ENCODE measurements at regions not wholly inside any gene's neighbourhood (a gene's known extent, or its start where the extent isn't known, plus 50 kb on each side); places are given as distances from the start of the nearest gene placed in this dataset.

DNA sequence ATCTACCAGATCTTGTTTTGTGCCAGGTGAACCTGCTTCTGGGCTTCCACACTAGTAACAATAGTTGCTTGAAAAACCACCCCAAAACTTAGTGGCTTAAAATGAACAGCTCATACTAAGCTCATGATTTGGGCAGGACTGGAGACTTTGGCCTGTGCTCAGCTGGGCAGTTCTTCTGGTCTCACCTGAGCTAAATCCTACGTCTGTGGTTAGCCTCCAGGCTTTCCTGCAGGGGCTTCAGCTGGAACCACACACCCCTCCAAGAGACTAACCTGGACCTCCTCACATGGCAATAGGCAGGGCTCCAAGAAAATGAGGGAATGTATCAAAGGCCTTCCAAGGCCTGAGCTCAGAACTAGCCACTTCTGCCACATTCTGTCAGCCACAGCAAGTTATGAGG lies 144.1 kb downstream of the CD8B2 start:
- DNase-seq = no peak

DNA sequence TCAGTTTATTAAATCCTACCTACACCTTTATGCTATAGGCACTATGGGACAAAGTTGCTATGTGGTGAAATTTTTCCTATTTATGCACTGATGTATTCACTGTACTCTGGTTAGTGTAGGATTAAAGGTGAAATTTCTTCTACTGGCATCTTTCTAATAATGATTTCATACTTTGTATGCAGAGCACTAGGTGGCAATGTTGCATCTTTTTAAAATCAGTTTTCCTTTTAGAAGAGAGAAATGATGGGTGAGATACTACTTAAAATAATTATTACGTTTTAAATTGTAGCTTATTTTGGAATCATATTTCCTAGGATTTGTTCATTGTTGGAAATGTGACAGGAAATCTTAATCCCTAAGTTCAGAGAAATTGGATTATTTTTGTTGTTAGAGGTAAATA lies 150.9 kb downstream of the CD8B2 start:
- DNase-seq = no peak

DNA sequence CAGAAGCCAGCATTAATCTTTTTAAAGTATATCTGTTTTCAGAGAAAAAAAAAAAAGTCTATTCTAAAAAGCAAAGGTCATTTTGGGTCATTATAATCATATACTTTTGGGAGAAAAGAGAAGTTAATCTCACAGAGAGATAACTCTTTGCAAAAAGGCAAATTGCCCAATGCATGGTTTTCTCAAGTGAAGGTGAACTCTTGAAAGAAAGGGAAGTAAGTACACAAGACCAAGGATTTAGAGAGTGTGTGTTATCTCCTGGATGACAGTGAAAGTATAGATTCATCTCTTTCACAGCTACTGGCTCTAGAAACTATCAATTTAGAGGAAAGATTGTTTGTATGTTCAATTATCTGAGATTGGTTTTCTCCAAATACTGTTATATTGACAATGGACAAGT lies 151.4 kb downstream of the CD8B2 start:
- no peak for DNase-seq

DNA sequence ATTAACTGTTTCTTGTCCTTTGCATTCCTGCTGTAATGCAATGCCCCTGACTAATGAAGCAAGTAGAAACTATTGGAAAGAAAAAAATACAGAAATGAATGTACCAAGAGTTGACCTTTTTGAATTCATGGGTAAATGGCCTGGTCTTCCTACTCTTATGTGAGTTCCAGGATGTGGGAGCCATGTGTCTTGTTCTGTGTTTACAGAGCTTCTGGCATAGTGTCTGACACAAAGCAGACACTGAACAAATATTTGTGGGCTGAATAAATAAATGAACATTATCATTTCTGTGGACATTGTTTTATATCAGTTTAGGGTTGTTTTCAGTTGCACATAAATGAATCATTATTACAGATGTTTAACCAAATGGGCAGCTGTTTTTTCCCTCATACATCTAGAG lies 155.5 kb downstream of the CD8B2 start:
- no peak for DNase-seq

DNA sequence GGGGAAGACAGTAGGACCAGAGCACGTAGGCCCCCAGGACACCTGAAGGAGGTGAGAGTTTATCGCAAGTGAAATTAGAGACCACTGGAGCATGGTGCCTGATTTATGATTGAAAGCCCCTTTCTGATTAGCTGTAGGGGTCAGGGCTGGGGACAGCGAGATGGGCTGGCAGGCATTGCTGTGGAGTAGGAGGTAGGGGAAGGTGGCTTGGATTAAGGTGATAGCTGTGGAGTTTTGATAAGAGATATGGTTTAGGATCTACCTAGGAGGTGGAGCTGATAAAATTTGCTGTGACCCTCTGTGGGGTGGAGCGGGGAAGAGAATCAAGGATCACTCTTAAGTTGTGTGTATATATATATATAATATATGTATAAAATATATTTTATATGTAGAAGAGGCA lies 157.5 kb downstream of the CD8B2 start:
- DNase-seq = no peak

DNA sequence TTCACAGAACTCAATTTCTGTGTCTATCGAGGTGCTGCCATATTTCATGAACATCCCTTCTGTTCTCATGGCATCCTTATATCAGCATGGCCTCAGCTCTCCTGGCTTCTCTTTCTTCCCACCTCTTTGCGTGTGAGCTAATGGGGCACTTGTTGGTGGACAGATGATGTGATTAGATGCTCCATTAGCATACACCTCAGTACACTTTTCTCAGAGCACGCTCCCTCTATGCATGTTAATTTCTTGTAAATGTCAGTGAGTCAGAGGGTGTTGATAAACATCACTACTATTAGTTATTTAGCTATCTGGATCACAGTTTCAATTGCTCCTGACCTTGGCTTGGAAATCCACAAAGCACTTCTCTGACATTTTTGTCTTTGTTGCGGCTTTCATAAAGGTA lies 159.4 kb downstream of the CD8B2 start:
- DNase-seq = no peak

DNA sequence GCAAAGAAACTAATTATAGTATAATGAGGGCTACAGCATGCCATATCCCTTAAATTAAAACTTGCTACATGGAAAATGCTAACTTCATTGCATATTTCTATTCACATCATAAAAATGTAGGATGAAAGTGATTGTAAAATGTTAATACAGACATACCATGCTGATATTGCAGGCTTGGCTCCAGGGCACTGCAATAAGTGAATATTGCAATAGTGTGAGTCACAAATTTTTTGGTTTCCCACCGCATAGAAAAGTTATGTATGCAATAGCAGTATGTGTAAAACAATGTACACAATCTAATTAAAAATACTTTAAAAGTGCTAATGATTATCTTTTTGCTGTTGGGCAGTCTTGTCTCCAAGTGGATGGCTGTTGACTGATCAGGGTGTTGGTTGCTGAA lies 162.1 kb downstream of the CD8B2 start:
- DNase-seq = no peak

DNA sequence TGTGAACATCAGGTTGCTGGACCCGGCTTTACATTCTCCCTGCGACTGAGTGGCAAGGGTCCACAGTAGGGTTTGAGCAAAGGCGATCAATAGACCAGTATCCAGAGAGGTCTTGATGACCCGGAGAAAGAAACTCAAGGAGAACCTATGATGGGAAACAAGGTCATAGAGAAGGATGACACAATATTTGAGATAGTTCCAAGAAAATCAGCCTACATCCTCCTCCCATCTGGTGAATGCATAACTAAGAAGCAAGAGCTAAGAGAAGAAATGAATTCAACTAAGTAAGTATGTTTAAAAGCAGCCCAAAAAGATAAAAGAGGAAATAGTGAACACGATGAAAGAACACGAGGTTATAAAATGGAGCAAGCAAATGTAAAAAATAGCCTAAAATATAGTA lies 166.3 kb downstream of the CD8B2 start:
- DNase-seq = no peak

DNA sequence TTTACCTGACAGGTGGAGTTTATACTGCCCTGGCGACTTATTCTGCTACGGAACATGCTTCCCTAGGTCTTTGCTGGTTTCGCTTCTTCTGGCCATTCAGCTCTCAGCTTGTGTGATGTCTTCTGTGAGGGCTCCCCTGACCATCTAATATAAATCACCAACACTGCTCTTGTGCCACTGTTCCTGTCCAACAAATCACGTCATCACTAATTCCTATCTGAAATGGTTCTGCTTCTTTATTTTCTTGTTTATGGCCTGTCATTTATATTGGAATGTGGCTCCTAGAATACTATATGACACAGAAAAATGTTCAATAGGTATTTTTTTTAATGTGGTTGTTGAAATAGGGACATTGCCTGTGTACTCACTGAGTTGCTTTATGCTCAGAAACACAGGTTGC lies 171.5 kb downstream of the CD8B2 start:
- DNase-seq = no peak

DNA sequence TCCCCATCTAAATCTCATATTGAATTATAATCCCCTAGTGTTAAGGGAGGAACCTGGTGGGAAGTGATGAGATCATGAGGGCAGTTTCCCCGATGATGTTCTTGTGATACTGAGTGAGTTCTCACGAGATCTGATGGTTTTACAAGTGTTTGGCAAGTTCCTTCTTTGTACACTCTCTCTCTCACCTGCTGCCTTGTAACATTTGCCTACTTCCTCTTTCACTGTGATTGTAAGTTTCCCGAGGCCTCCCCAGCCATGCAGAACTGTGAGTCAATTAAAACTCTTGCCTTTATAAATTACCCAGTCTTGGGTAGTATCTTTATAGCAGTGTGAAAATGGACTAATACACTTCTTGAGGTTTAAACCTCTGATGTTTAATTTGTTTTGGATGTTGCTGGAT lies 177.5 kb downstream of the CD8B2 start:
- DNase-seq = no peak

DNA sequence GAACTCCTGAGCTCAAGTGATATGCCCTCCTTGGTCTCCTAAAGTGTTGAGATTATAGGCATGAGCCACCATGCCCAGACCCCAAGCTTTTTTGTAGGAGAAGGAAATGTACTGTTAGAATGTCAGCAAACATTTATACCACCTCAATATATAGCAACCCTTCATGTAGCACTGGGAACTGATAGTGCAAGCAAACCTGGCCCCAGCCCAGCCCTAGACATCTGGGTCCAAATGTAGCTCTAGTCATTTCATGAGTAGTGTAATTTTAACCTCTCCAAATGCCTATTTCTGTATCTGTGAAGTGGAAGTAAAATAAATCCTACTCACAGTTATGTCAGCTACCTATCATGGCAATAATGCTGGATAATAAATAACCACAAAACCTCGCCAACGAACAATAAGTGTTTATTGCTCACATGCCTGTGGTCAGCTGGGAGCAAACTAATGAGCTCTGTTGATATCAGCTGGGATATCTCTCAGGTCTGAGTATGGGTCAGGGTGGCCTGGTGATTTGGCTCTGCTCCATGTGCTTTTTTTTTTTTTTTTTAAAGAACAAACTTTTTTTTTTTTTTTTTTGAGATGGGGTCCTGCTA lies 180.4 kb downstream of the CD8B2 start:
- DNase-seq = no peak

DNA sequence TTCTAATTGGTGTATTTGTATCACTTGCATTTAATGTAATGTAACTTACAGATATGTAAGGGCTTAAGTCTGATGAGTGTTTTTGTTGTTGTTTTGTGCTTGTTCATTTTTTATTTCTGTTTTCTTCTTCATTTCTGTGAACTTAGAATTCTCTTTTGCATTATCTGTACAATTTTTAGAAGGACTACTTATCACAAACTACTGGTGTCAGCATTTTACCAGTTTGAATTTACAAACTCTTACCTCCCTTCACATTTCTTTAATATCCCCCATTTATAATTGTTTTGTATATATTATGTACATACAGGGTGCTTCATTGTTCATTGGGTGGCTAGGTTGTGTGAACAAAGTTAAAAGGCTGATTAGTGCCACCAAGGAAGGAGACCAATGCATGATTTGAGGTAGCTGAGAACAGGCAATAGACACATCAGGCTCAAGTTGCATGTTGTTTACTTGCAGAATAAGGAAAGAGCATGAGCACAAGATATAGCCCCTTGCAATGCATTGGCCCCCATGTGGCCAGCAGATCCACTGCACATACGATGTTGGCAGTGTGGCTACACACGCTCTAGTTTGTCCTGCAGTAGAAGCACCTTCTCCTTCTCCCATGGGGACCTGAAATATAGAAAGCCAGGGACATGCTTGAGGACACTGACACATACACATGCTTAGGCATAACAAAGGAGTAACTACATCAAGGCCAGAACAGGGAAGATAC lies 198.2 kb downstream of the CD8B2 start:
- no peak for DNase-seq

DNA sequence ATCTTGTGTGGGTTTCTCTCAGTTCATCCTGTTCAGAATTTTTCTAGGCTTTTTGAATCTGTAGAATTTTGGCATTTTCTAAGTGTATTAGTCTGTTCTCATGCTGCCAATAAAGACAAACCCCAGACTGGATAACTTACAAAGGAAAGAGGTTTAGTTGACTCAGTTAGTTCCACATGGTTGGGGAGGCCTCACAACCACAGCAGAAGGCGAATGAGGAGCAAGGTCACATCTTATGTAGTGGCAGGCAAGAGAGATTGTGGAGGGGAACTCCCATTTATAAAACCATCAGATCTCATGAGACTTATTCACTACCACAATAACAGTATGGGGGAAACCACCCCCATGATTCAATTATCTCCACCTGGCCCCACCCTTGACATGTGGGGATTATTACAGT lies 199.2 kb downstream of the ST6GAL2 start:
- DNase-seq = no peak

DNA sequence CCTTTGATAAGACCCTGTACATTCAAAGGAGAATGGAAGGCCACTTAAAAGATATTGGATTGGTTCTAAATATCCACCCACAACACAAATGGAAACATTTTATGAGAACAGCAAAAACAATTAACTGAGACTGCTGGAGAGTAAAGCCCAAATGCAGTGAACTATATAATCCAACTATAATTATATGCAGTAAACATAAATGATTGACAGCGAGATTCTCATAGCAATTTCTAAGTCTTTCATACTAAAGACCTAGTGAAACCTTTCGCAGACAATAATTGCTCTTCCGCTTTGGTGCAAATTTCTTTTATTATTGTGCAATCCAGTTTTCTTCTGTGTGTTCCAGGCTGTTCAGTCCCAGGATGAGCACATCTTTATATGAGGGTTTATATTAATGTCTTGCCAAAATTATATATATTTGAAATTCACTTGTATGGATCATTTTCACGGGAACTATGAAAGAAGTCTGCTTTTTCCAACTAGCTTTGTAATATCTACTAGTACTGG lies 190.9 kb downstream of the ST6GAL2 start:
- no peak for DNase-seq

DNA sequence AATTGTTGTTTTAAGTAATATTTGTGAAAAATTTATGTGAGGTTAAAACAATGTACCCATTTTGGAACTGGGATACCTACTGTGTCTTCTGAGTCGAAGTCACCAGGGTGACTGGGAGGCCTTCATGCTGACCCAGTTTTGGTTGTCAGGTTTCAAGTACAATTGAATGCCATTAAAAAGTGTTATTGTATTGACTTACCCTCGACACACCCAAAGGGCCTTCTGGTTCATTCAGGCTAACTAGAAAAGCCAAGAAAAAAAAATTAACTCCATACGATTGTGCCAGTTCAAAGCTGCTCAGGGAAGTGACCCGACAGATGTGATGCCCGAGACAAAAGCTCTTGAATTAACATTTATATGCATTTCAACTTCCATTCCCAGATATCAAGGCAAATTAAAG lies 190.0 kb downstream of the ST6GAL2 start:
- no peak for DNase-seq

DNA sequence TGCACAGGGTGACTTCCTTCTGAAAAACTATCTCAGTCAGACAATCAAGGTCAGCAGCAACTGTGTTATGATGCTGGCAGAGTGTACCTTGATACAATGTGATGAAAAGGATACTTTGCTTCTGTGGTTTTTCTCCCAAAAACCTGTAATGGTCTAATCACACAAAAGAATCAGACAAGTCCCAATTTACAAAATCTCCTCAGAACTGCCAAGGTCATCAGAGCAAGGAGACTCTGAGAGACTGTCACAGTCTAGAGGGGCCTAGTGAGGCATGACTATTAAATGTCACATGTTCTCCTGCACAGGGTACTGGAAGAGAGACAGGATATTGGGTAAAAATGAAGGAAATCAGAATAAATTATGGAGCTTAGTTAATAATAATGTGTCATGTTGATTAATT lies 185.4 kb downstream of the ST6GAL2 start:
- no peak for DNase-seq

DNA sequence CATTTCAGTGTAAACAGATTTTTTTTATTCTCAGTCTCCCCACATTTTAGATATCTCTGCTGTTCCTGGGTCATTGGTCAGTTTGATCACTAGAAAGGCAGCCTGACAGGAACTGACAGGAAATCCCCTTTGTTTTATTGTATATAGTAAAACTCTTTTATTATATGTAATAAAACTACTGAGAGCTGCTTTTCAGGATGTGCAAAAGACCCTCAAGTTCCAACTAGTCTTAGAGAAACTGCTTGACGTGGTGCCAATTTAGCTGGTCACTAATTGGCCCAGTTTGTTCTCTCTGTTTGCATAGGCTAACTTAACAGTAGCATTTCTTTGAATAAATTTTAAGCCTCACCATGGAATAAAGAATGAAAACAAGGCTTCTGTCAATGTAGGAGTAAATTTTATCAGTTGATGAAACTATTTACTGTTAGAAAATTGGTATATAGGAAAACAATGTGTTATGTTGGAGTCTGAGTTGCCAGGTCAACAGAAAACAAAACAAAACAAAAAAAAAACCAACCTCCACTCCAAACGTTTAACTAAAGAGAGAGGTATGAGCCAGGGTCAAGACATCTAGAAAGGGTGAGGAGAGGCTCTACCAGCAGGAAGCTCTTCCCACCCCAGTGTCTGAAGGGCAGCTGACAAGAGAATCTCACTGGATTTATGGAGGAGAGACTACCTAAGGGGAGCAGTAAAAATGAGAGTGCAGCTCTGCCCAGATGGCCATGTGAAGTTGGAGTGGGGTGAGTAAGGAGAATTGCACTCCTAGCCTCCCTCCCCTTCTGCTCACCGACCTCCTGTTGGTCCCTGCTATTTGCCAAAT lies 184.6 kb downstream of the ST6GAL2 start:
- no peak for DNase-seq

DNA sequence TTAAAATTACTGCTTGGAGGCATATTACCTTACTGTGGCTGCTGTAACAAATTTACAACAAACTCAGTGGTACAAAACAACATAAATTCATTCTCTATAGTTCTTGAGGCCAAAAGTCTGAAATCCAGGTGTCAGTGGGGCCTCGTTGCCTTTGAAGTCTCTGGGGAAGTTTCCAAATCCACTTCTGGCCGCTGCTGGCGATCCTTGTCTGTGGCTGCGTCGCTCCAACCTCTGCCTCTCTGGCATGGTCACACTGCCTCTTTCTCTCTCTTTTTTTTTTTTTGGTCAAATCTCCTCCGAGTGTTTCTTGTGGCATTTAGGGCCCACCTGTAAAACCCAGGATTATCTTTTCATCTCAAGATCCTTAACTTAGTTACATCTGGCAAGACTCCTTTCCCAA lies 182.8 kb downstream of the ST6GAL2 start:
- no peak for DNase-seq

DNA sequence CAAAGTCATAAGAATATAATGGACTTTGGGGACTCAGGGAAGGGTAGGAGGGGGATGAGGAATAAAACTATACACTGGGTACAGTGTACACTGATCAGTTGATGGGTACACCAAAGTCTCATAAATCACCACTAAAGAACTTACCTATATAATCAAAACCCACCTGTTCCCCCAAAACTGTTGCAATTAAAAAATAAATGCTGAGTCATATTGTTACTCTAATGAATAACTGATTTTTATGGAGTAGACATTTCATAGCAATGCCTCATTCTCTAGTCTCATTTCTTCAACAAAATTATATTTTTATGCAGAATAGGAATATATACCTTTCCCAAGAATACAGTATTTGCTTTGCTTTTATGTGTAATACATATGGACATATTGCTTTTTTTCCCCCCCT lies 181.2 kb downstream of the ST6GAL2 start:
- DNase-seq = no peak

DNA sequence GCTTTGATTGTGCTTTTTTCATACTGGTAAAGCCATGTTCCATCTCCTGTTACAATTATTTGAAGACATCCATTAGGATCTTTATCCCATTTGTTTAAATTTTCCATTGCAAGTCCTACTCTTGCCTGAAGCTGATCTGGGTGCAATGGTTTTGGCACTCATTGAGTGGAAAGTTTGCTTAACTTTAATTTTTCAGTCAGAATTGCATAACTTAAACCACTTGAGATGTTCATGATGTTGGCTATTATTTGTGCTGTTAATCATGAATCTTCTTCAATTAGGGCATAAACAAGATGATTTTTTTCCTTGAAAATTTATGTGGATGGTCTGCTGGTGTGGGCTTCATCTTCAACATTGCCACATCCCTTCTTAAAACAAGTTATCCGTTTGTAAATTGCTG lies 180.1 kb downstream of the ST6GAL2 start:
- DNase-seq = no peak

DNA sequence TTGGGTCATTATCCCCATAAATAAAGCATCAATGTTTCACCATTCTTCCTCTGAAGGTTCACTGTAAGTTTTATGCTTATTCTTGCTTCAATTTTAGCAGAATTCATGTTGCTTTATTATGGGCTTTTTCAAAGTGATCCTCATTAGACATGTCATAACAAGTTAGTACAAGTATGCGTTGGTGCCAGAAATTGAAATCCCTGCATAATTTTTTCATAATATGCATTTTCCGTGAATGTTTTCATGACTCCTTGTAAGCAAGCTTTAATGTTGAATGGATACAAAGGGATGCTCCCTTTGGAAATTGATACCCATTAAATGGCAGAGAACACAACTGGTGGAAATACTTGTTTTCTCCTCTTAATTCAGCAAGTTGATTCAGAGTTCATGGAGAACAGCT lies 179.7 kb downstream of the ST6GAL2 start:
- no peak for DNase-seq

DNA sequence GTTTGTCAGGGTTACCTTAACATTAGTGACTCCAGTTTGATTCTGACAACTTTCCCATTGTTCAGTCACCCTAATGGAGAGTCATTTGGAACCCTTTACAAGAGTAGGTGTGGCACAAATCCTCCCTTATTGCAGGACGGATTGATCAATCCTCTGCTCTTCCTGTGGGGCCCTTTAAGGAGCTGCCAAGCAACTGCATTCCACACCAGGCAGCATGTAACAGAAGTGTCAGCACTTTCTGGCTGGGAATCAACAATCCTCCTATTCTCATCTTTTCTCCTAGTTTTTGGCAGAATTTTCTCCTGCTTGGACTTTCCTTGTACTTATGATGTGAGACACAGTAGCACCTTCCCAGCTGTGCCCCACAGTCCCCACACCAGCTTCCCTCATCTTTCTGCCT lies 177.8 kb downstream of the ST6GAL2 start:
- DNase-seq = no peak

DNA sequence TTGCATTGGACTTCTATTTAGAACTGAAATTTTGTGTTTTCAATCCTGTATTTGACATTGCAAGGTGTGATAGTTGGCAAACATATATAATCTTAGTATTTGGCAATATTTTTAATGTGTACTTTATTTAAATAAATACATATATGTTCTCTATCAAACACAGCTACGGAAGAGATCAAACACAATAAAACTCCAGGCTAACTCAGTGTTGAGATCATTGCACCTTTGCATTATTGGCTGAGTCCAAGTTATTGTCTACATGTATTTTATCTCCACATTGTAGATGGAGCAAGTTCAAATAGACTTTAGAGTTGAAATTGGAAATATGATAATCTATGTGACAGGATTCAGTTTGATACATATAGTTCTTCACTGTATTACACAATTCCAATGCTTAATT lies 176.7 kb downstream of the ST6GAL2 start:
- DNase-seq = no peak

DNA sequence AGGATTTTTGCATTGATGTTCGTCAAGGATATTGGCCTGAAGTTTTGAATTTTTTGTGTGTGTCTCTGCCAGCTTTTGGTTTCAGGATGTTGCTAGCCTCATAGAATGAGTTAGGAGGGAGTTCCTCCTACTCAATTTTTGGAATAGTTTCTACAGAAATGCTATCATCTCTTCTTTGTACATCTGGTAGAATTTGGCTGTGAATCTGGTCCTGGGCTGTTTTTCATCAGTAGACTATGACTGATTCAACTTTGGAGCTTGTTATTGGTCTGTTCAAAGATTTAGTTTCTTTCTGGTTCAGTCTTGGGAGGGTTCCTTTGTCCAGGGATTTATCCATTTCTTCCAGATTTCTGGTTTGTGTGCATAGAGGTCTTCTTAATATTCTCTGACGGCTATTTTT lies 166.7 kb downstream of the ST6GAL2 start:
- no peak for DNase-seq
